IMR-90 (cell line): ENCODE measurements at regions not wholly inside any gene's neighbourhood (a gene's known extent, or its start where the extent isn't known, plus 50 kb on each side); places are given as distances from the start of the nearest gene placed in this dataset.
"Not testable (repeated sequence)": the region's sequence is repeated elsewhere in the genome, so short reads cannot be mapped to it uniquely, and the experiment has no call there.

Experiments
- ATAC-seq: fragments of 200-7000 bp; cut with Tn5 transposase; 2 replicates; pipeline ENCODE4 v1.9.1; 2020; ENCODE audit warnings: low read depth, mild to moderate bottlenecking, moderate library complexity
- BruUV-seq: library from RNA; stranded (reverse); fragments of 400-500 nt; replicated peaks from 2 replicates; lab custom pipeline; 2021; lab: Mats Ljungman, UMichigan
- CTCF ChIA-PET: fragments of 300-600 bp; formaldehyde crosslinking; extraction: SDS; loops from one replicate; lab custom pipeline; 2021; ENCODE audit warnings: antibody characterized with exemption; lab: Yijun Ruan, JAX
- POLR2A ChIA-PET: fragments of 300-600 bp; sonication (Branson Sonifier 250); formaldehyde crosslinking; loops from one replicate; lab custom pipeline; 2022; ENCODE audit warnings: antibody characterized with exemption; ENCODE audit not compliant: unreplicated experiment; lab: Charles Lee
- DNase-seq: peaks from one replicate; pipeline ENCODE4 v3.0.0; 2013
- H2AFZ ChIP-seq: replicated peaks from 2 replicates; pipeline ENCODE3; 2013; ENCODE audit warnings: low read length, mild to moderate bottlenecking; ENCODE audit not compliant: poor library complexity
- H2AK5ac ChIP-seq: 2 replicates; pipeline ENCODE4 v1.6.1; 2013; ENCODE audit warnings: low read depth, low read length, inconsistent platforms
- H2AK9ac ChIP-seq: replicated peaks from 2 replicates; pipeline ENCODE3; 2013; ENCODE audit warnings: mild to moderate bottlenecking, low read depth, low read length, moderate library complexity; ENCODE audit not compliant: poor library complexity
- H2BK120ac ChIP-seq: 2 replicates; pipeline ENCODE4 v1.6.1; 2013; ENCODE audit warnings: low read depth, low read length, inconsistent platforms
- H2BK15ac ChIP-seq: 3 replicates; pipeline ENCODE4 v1.6.1; 2013; ENCODE audit warnings: low read depth, low read length, inconsistent platforms
- H2BK20ac ChIP-seq: 2 replicates; pipeline ENCODE4 v1.6.1; 2013; ENCODE audit warnings: low read depth, mild to moderate bottlenecking, inconsistent platforms, low read length, moderate library complexity
- H2BK5ac ChIP-seq: 2 replicates; pipeline ENCODE4 v1.6.1; 2013; ENCODE audit warnings: mild to moderate bottlenecking, low read depth, low read length, inconsistent platforms; ENCODE audit not compliant: poor library complexity, severe bottlenecking
- H3K14ac ChIP-seq: replicated peaks from 2 replicates; pipeline ENCODE4 v1.6.1; 2013; ENCODE audit warnings: low read depth, low read length, inconsistent platforms
- H3K18ac ChIP-seq: 2 replicates; pipeline ENCODE4 v1.6.1; 2013; ENCODE audit warnings: low read depth, low read length, control low read depth
- H3K23ac ChIP-seq: 2 replicates; pipeline ENCODE4 v1.6.1; 2013; ENCODE audit warnings: low read depth, low read length, inconsistent platforms
- H3K27ac ChIP-seq: 2 replicates; pipeline ENCODE4 v1.5.1; 2013; ENCODE audit warnings: mild to moderate bottlenecking, control low read depth, low read length; ENCODE audit not compliant: insufficient read depth
- H3K27me3 ChIP-seq: 2 replicates; pipeline ENCODE4 v1.6.1; 2013; ENCODE audit warnings: low read length; ENCODE audit not compliant: control insufficient read depth, insufficient read depth
- H3K36me3 ChIP-seq: 2 replicates; pipeline ENCODE4 v1.6.1; 2013; ENCODE audit warnings: low read length, mixed read lengths; ENCODE audit not compliant: control insufficient read depth, insufficient read depth
- H3K4ac ChIP-seq: 2 replicates; pipeline ENCODE4 v1.6.1; 2013; ENCODE audit warnings: low read depth, low read length, inconsistent platforms
- H3K4me1 ChIP-seq: 2 replicates; pipeline ENCODE4 v1.6.1; 2013; ENCODE audit warnings: low read length, mixed read lengths; ENCODE audit not compliant: control insufficient read depth, insufficient read depth
- H3K4me2 ChIP-seq: 2 replicates; pipeline ENCODE4 v1.6.1; 2013; ENCODE audit warnings: low read depth, mild to moderate bottlenecking, control low read depth, low read length, moderate library complexity
- H3K4me3 ChIP-seq: 2 replicates; pipeline ENCODE4 v1.5.1; 2013; ENCODE audit warnings: low read depth, mild to moderate bottlenecking, control low read depth, low read length, moderate library complexity; ENCODE audit not compliant: insufficient read depth
- H3K56ac ChIP-seq: 2 replicates; pipeline ENCODE4 v1.6.1; 2013; ENCODE audit warnings: low read length, inconsistent platforms; ENCODE audit not compliant: insufficient read depth; ENCODE audit errors: extremely low read depth
- H3K79me1 ChIP-seq, 2 experiments: 2 replicates each; pipeline ENCODE4 v1.6.1; 2013; ENCODE audit warnings: low read length in 2 of 2, inconsistent platforms in 1 of 2, low read depth in 1 of 2
- H3K9ac ChIP-seq: 2 replicates; pipeline ENCODE4 v1.6.1; 2013; ENCODE audit warnings: low read depth, low read length, control low read depth
- H3K9me1 ChIP-seq: 2 replicates; pipeline ENCODE4 v1.6.1; 2013; ENCODE audit warnings: low read length, inconsistent platforms; ENCODE audit not compliant: insufficient read depth
- H3K9me3 ChIP-seq: 2 replicates; pipeline ENCODE4 v1.6.1; 2013; ENCODE audit warnings: low read length; ENCODE audit not compliant: control insufficient read depth, insufficient read depth
- H4K20me1 ChIP-seq: 2 replicates; pipeline ENCODE4 v1.6.1; 2013; ENCODE audit warnings: low read length, inconsistent platforms; ENCODE audit not compliant: insufficient read depth
- H4K5ac ChIP-seq: 2 replicates; pipeline ENCODE4 v1.6.1; 2013; ENCODE audit warnings: mild to moderate bottlenecking, low read depth, low read length, control low read depth
- H4K8ac ChIP-seq, 2 experiments: 2 replicates each; pipeline ENCODE4 v1.6.1; 2013; ENCODE audit warnings: low read depth in 2 of 2, low read length in 2 of 2, control low read depth in 1 of 2, inconsistent platforms in 1 of 2
- H4K91ac ChIP-seq: 2 replicates; pipeline ENCODE4 v1.6.1; 2013; ENCODE audit warnings: low read depth, low read length, inconsistent platforms; ENCODE audit not compliant: insufficient read depth
- WGBS, 2 experiments: methylation state at CpG; one replicate each; pipeline versions ENCODE4 v1.1.5 to v1.1.7; 2013; ENCODE audit warnings: missing lambda C conversion rate in 2 of 2; ENCODE audit not compliant: insufficient read length in 1 of 2; ENCODE audit errors: extremely low coverage in 2 of 2; 5-methylcytosine and 5-hydroxymethylcytosine counted together
- dilution Hi-C: fragments of 300-500 bp; cut with HindIII; formaldehyde crosslinking; loops from one replicate; pipeline ENCODE4 v1.14.3; 2018; ENCODE audit warnings: low sequenced_read_pairs; ENCODE audit not compliant: unreplicated experiment
- in situ Hi-C: fragments of 300-500 bp; cut with MboI; formaldehyde crosslinking; loops from 3 replicates; pipeline ENCODE4 v1.14.3; 2019; ENCODE audit warnings: low sequenced_read_pairs, inconsistent platforms, mixed read lengths
- intact Hi-C: fragments of 100-400 bp; cut with micrococcal nuclease; formaldehyde crosslinking; loops from 2 replicates; pipeline ENCODE4 v1.10.0; 2022

DNA sequence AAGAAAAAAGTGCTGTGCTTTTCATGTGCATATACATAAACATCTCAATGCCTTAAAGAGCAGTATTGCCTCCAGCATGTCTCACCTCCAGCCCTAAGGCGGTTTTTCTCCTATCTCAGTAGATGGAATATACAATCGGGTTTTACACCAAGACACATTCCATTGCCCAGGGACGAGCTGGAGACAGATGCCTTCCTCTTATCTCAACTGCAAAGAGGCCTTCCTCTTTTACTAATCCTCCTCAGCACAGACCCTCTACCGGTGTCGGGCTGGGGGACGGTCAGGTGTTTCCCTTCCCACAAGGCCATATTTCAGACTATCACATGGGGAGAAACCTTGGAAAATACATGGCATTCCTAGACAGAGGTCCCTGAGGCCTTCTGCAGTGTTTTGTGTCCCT lies 385.3 kb downstream of the AMY1C start:
- H3K36me3 ChIP-seq, H4K8ac ChIP-seq, H4K91ac ChIP-seq, H2BK5ac ChIP-seq, H3K23ac ChIP-seq, H2AFZ ChIP-seq, H4K5ac ChIP-seq, BruUV-seq, CTCF ChIA-PET, H3K79me1 ChIP-seq, H2BK15ac ChIP-seq, ATAC-seq, H3K14ac ChIP-seq, H3K4ac ChIP-seq, H2AK9ac ChIP-seq, H3K18ac ChIP-seq, DNase-seq, H3K27ac ChIP-seq, H2AK5ac ChIP-seq, intact Hi-C loops, POLR2A ChIA-PET, H3K4me1 ChIP-seq, H3K9ac ChIP-seq, dilution Hi-C loops, H2BK120ac ChIP-seq, H3K4me3 ChIP-seq, H3K4me2 ChIP-seq, H3K27me3 ChIP-seq, H3K9me1 ChIP-seq, in situ Hi-C loops, H3K56ac ChIP-seq, H4K20me1 ChIP-seq, H2BK20ac ChIP-seq: not testable (repeated sequence)
- 100% methylated on average over 1 of the region's 6 CpGs; no CpG with 5 or more reads in 1 of the 2 experiments for WGBS, 2 experiments
- peaks cover 15% of the 10 kb centered on the region for H3K9me3 ChIP-seq
